Mesothelial cell of epicardium (in vitro differentiated cells): ENCODE measurements at regions not wholly inside any gene's neighbourhood (a gene's known extent, or its start where the extent isn't known, plus 50 kb on each side); places are given as distances from the start of the nearest gene placed in this dataset.

ENCODE experiments used
- DNase-seq, 2 experiments: peaks; one replicate each; pipeline ENCODE4 v3.0.0; 2021; ENCODE audit warnings: low spot score in 2 of 2; ENCODE audit not compliant: unreplicated experiment in 2 of 2
- H3K27ac Mint-ChIP-seq: 2 replicates; pipeline ENCODE4 v1.8.0; 2021; ENCODE audit warnings: mixed read lengths
- H3K27me3 Mint-ChIP-seq: 2 replicates; pipeline ENCODE4 v1.8.0; 2021; ENCODE audit warnings: low read depth, mixed read lengths
- H3K36me3 Mint-ChIP-seq: 2 replicates; pipeline ENCODE4 v1.8.0; 2021; ENCODE audit warnings: mixed read lengths
- H3K4me1 Mint-ChIP-seq: 2 replicates; pipeline ENCODE4 v1.8.0; 2021; ENCODE audit warnings: mixed read lengths
- H3K4me3 Mint-ChIP-seq: 2 replicates; pipeline ENCODE4 v1.8.0; 2021; ENCODE audit warnings: mild to moderate bottlenecking, moderate library complexity, mixed read lengths
- H3K9me3 Mint-ChIP-seq: 2 replicates; pipeline ENCODE4 v1.8.0; 2021; ENCODE audit warnings: mixed read lengths
- CTCF ChIP-seq: fragments of 200-600 bp; sonication (generic); IDR thresholded peaks from one replicate; pipeline ENCODE4 v1.5.0; 2021; ENCODE audit warnings: antibody characterized with exemption; ENCODE audit not compliant: unreplicated experiment

DNA sequence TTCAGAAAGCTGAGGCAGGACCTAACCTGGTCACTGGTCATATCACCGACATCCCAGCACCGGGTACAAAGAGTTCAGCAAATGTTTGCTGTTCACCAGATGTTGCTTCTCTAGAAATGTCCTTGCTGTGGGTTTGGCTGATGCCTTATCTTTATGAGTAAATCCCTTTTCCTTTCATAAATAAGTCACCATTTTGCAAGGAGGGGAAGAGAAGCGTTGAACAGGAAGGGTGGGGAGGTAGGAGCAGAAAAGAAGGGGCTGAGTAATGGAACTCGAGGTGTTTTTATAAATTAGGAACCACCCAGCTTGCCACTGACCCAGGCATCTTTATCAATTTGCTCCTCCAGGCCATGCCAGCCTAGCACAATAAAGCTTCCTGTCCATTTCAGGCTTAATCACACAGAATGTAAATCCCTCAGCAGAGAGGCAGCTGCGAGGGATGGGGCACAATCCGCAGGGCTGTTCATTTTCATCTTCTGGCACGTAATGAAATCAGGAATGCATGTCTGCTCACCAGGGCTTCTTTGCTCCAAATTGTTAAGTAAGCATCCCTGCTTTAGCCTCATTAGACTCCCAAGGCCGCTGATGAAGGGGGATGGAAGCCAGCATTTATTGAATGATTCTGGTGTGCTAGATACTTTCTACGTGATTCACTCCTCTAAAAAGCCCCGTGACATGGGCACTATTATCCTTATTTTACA is 371.9 kb upstream of the CHD6 start:
- Mint-ChIP-seq H3K36me3 (no peaks in the 10 kb centered on the region), H3K9me3 (peaks cover 10% of the 10 kb centered on the region), H3K4me3 (no peak overlapping the region), H3K27me3 (peaks cover 13% of the 10 kb centered on the region), H3K4me1 (no peaks in the 10 kb centered on the region), H3K27ac (peak overlapping the region; percentile 47)
- DNase-seq, result no peak
- TF ChIP-seq CTCF, result no peak

DNA sequence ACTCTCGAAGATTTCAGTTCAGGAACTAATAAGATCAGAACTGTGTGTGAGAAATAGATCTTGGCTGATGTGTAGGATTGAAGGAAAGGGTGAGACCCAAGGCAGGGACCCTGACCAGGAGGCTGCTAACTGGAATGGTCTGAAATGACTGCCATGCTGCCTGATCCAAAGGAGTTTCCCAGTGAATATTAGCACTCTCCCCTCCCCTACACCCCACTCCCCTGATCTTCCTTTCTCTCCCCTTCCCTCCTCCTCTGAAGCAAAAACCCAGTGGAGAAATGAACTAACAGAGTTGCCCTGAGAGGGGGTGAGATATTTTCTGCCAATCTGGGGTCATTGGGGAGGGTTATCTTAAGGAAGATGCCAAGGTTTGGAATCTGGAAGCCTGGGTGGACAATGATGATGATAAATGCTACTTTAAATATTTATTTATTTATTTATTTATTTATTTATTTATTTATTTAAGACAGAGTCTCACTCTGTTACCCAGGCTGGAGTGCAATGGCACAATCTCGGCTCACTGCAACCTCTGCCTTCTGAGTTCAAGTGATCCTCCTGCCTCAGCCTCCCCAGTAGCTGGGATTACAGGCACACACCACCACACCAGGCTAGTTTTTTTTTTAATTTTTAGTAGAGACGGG is 371.0 kb upstream of the CHD6 start:
- DNase-seq, result no peak
- H3K4me1 Mint-ChIP-seq, result no peaks in the 10 kb centered on the region
- H3K9me3 Mint-ChIP-seq, result peaks cover 16% of the 10 kb centered on the region
- no peak overlapping the region for H3K27ac Mint-ChIP-seq
- TF ChIP-seq CTCF, result no peak
- no peak overlapping the region for H3K4me3 Mint-ChIP-seq
- H3K27me3 Mint-ChIP-seq, result peaks cover 10% of the 10 kb centered on the region
- no peaks in the 10 kb centered on the region for H3K36me3 Mint-ChIP-seq

DNA sequence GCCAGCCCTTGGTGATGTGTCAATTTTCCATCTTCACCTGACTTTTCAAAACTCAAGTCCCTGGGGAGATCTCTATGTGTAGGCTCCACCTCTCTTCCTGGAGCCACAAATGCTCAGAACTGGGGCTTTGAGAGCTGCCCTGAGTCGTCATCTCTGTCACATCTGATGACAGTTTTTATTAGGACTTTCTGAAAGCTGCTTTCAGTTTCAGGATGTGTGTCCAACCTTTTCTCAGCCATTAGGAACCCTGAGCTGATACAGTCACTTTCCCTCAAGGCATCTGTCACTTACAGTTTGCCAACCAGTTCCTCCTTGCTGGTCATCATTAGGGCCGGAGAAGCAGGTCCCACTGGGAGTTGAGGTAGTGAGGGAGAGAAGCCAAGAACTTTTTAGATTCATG is 365.9 kb upstream of the CHD6 start:
- Mint-ChIP-seq H3K27me3 (no peaks in the 10 kb centered on the region), H3K36me3 (no peaks in the 10 kb centered on the region), H3K9me3 (peaks cover 19% of the 10 kb centered on the region), H3K4me1 (no peaks in the 10 kb centered on the region), H3K4me3 (no peak overlapping the region), H3K27ac (no peak overlapping the region)
- DNase-seq, result no peak
- TF ChIP-seq CTCF, result no peak

DNA sequence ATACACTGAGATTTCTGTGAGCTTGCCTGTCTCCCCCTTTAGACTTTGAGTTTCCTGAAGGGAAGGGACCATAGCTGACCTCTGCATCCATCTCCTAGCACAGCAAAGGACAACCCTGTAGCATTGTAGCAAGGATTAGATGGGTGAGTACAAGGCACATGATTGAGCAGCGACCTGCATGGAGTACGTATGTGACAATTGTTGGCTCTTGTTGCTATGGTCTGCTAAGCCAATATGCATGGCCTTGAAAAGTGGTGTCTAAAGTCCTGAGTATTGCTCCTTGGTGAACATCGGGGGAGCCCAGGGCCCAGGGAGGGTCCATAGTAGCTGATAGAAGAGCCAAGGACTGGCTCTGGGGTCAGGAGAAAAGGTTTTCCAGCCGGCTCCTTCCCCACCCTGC is 365.0 kb upstream of the CHD6 start:
- no peaks in the 10 kb centered on the region for H3K4me1 Mint-ChIP-seq
- H3K9me3 Mint-ChIP-seq, result peaks cover 19% of the 10 kb centered on the region
- H3K27me3 Mint-ChIP-seq, result no peaks in the 10 kb centered on the region
- TF ChIP-seq CTCF, result no peak
- no peaks in the 10 kb centered on the region for H3K36me3 Mint-ChIP-seq
- DNase-seq, result no peak
- H3K27ac Mint-ChIP-seq, result no peak overlapping the region
- no peak overlapping the region for H3K4me3 Mint-ChIP-seq

DNA sequence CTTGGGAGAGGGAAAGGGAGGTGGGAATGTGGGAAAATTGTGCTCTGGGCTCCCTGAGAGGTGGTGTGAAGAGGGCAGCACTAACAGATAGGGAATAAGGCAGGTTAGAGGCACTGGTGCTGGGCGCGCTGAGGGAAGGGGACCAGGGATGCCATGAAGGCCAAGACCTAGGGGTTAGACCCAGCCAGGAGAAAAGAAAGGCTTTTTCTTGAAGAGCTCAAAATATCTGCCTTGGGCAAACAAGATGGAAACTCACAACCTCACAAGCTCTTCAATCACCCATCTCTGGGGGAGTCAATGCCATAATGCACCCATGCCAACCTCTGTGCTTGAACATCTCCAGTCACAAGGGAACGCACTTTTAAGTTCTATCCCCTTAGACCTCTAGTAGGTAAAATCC is 363.6 kb upstream of the CHD6 start:
- H3K27me3 Mint-ChIP-seq, result no peaks in the 10 kb centered on the region
- no peaks in the 10 kb centered on the region for H3K4me1 Mint-ChIP-seq
- no peak for TF ChIP-seq CTCF
- no peak overlapping the region for H3K27ac Mint-ChIP-seq
- DNase-seq, result no peak
- H3K36me3 Mint-ChIP-seq, result no peaks in the 10 kb centered on the region
- H3K4me3 Mint-ChIP-seq, result no peak overlapping the region
- peaks cover 9% of the 10 kb centered on the region for H3K9me3 Mint-ChIP-seq
